HG02763 (cell line): ENCODE measurements at regions not wholly inside any gene's neighbourhood (a gene's known extent, or its start where the extent isn't known, plus 50 kb on each side); places are given as distances from the start of the nearest gene placed in this dataset.

Source experiments
- ATAC-seq: cut with Tn5 transposase; IDR thresholded peaks from one replicate; pipeline ENCODE4 v1.9.1; 2021; ENCODE audit warnings: mild to moderate bottlenecking, moderate library complexity; ENCODE audit not compliant: unreplicated experiment

DNA sequence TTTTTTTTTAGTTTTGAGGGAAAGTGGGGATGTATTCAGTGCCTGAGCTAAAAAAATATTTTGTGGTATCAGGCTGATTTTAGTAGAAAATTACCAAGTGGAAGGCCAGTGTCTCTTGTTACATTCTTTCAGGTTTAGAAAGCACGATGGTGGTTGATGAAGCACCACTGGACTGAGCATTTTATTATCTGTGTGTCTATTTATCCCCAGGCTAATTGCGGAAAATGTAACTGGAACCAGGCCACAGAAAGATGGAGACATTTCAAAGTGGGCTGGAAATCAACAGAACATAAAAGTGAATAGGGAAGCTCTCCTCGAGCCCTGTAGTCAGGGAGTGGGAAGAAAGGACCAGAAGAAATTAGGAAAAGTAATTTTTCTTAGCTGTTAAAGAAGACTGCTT is 261.0 kb downstream of the STK31 start:
- ATAC-seq, result no peak

DNA sequence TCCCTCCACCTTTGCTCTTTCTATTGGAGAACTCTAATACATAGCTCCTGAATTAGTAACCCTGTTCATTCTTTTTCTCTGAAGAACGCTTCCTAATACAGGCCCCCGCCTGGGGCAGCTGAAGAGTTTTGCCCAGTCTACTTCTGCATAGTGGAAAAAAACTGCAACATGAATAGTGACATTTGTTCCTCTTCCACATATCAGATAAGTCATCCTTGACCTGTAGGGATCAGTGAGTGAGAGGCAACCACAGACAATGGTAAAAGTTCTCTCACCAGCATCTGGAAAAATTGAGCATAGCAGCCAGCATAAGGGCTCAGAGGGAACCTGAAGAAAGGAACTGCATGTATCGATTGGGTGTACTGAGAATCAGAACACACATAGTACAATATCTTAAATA is 262.0 kb downstream of the STK31 start:
- ATAC-seq, result no peak

DNA sequence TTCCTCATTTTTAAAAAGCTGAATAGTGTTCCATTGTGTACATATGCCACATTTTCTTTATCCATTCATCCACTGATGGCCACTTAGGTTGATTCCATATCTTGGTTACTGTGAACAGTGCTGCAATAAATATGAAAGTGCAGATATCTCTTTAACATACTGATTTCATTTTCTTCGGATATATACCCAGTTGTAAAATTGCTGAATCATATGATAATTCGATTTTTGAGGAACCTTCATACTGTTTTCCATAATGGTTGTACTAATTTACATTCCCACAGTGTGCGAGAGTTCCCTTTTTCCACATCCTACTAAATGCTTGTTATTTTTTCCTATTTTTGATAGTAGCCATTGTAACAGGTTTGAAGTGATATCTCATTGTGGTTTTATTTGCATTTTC is 263.2 kb downstream of the STK31 start:
- ATAC-seq, result no peak

DNA sequence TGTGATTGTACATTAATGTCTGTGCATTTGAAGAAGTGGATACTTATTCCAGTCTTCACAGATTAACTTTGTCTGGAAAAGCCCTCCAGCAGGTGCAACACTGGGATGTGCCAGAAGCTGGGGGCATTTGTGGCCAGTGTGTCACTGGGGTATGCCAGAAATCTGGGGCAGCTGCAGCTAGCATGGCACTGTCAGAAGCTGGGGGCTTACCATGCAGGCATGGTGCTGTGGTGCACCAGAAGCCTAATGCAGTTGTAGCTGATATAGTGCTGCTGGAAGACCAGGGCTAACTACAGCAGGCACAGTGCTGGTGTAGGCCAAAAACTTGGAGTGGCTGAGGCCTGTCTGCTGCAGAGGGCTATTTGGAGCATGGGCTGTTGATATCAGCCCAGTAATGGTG is 270.1 kb downstream of the STK31 start:
- ATAC-seq, result no peak

DNA sequence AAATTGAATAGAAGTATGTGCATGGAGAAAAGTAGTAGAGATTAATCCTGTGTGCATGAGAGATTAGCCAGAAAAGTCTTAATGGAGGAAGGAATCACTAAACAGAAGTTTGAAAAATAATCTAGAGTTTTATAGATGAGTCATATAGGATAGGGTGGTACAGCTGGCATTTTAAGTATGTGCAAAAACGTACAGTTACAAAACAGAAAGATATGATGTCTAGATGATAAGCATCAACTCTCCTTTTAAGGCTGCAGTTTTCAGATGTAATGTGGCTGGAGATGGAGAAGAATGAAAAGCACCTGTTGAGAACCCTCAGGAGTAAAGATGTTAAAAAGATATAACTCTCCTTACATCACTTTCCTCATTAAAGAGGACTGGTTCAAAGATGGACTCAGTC is 271.3 kb downstream of the STK31 start:
- no peak for ATAC-seq

DNA sequence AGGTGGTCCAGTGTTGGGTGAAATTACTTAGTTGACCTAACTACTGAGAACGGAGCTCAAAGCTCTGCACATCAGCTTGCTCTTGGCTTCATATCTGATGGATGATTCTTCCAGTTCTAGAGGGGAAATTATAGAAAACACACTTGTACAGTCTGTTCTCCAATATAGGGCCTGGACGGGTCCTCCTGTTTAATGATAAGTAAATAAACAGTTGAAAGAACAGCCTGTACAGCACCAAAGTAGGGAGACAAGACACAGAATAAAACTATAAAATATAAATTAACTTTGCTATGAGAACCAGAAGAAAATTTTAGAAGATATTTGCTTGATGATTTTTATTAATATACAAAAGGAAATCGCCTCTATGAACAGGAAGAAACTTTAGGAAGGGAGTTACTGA is 271.7 kb downstream of the STK31 start:
- no peak for ATAC-seq

DNA sequence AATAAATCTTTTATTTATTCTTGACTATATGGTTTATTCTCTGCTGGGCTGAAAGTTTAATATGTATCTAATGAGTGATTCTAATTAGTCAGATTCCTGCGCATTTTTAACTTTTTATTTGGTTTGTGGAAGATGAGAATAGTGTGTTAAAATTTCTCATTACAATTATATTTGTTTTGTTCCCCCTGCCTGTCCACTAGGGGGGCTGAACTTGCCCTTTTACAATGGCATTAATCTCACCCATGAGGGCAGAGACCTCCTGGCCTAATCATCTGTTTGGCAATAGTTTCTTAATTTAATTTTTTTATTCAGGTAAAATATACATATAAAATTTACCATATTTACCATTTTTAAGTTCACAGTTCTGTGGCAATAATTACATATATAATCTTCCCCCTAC is 278.5 kb upstream of the NPY start:
- no peak for ATAC-seq

- no peak for ATAC-seq
Observed at GRCh38 chr7:24010495-24010894, 273.5 kb upstream of the NPY start.

GRCh38 chr7:24017519-24017918 is 266.5 kb upstream of the NPY start:
- no peak for ATAC-seq

DNA sequence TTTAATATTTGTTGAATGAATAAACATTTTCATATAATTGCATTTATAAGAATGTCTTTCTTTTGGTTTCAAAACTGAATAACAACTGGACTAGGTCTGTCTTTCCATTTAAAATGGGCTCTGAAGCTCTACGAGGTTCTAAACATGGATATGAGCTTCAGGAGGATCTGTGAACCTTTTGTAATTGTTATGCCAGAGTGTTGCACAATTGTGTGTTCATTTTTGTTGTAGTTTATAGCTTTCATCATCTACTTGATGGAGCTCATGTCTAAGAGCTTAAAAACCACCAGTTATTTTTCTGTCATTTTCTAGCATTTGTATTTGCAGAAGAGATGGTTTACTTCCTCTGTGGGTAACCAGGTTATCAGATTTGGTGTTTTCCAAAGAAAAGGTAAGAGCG is 265.7 kb upstream of the NPY start:
- ATAC-seq, result no peak

DNA sequence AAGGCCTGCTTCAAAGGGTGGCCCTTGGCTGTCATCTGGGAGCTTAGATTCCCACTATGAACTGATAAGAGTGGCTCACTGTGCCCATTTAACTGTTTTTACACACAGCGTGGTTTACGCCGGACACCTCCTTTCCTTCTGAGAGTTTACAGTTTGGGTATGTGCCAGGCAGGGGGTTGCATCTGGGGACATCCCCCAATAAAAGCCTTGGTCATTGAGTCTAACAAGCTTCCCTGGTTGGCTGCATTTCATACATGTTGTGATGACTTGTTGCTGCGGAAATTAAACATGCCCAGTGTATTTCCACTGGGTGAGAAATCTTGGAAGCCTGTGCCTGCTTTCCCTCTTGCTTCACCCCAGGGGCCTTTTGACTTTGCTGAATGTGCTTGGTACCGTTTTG is 264.1 kb upstream of the NPY start:
- no peak for ATAC-seq

- no peak for ATAC-seq
Observed at GRCh38 chr7:24024276-24025068, 259.5 kb upstream of the NPY start.

- ATAC-seq, result no peak
Observed at GRCh38 chr7:24025094-24025493, 258.9 kb upstream of the NPY start.

- no peak for ATAC-seq
Observed at GRCh38 chr7:24025765-24026164, 258.2 kb upstream of the NPY start.

DNA sequence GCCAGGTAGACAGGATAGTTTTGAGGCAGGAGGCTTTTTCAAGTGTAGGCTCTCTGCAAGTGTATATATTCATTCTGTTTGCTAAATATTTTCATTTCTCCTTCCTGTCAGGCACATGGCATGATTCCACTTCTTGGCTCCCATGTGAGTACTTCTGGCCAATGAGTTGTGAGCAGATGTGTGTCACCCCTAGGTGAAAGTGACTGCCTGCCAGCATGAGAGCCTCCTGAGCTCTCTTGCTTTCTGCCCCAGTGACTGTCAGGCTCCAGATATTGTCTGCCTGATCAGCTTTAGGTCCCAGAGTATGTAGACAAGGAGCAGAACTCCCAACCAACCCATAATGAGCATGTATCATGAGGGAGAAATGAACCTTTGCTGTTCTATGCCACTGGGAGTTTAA is 257.6 kb upstream of the NPY start:
- ATAC-seq, result no peak

DNA sequence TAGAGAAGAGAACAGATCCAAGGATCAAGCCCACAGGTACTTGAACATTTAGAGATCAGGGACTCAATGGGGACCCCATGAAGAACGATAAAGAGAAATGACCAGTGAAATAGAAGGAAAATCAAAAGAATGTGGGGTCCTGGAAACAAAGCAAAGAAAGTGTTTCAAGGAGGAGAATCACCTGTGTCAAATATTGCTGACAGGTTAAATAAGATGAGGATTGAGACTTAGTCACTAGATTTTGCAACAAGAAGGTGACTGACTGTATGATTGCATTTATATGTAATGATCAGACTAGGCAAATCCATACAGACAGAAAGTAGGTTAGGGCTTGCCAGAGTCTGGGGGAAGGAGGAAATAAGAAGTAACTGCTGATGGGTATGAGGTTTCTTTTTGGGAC is 254.9 kb upstream of the NPY start:
- ATAC-seq, result no peak

DNA sequence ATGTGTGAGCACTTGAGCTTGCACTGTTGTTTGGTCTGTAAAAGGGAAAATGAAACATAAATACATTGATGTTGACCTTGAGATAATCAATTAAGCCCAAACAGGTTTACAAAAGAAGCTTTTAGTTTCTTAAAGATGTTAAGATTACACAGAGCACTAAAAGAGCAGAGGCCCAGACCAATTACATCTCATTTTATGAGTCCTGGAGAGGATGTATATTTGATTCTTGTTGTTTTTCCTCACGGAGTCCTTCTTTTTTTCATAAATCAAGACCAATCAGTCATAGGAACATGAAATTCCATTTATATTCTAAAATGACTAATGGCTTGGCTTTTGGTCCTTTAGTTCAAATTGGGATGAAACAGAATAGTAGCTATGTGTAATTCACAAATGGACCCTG is 249.7 kb upstream of the NPY start:
- ATAC-seq, result no peak

DNA sequence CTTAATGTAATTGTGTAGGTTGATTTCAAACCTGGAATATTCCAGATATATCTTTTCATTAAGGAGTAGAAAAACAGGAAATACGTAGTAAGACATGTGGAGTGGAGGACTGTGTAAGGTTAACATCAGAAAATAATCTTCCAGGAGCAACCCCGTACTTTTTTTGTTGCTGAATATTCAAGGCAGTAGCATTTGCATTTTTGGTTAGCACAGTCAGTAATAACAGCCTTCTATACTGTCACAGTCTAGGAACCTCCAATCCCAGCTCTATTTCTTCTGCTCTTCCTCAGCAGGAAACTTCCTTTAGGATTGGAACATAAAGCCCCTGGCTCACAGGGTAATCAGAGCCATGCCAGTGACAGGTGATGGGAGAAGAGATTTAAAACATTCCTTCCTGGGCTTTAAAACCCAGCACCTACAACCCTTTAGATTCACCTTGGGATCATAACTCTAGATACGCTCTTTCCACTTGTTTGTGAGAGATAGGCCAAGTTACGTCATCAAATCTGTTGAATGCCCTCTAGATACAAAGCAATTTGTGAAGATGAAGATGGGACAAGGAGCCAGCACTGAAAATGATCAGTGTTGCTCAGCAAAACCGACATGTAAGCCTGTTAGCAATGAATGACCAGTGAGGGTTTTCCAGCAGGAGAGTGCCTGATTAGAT is 248.5 kb upstream of the NPY start:
- ATAC-seq, result no peak

- ATAC-seq, result no peak
Observed at GRCh38 chr7:24036033-24036412, 248.0 kb upstream of the NPY start.

GRCh38 chr7:24038993-24039392 is 245.0 kb upstream of the NPY start:
- ATAC-seq, result no peak

DNA sequence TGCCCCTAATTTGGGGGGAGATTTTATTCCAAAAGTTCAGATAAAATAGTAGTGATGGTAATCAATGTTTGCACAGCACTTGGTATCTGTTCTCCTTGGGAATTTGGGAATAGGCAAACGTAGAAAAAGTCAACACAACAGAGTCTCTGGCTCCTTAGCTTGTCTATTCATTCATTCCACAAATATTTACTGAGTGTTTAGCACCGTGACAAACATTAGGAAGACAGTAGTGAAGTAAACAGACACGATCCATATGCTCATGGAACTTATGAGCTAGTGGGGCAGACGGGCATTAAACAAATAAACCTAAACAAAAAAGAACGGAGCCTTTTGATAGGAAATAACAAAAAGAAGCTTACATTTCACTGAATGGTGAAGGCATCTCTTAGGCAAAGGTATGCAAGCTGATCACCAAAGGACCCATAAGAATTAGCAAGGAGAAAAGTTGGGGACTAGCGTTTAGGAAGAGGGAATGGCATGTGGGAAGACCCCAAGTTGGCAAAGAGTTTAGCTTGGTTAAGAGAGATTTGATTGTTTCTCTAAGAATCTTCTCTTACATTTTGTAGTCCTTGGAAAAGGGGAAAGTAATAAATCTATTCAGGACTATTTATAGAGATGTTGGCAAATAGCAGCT is 243.9 kb upstream of the NPY start:
- no peak for ATAC-seq

- no peak for ATAC-seq
Observed at GRCh38 chr7:24042028-24042427, 242.0 kb upstream of the NPY start.
